Right lobe of liver (tissue), 6 donors: ENCODE measurements at regions not wholly inside any gene's neighbourhood (a gene's known extent, or its start where the extent isn't known, plus 50 kb on each side); places are given as distances from the start of the nearest gene placed in this dataset.

Experiments used
- ATAC-seq, 4 donors: fragments of 200-7000 bp; cut with Tn5 transposase; one replicate each; pipeline ENCODE4 v1.9.1; 2020; ENCODE audit warnings: mild to moderate bottlenecking in 4 of 4, moderate library complexity in 4 of 4
- DNase-seq, 3 donors: peaks; one replicate each; pipeline ENCODE4 v3.0.0-alpha.2; 2020
- H3K27ac ChIP-seq, 3 donors: fragments of 200-600 bp; one replicate each; pipeline ENCODE4 v1.8.0; 2022
- H3K27me3 ChIP-seq, 2 donors: fragments of 200-600 bp; one replicate each; pipeline ENCODE4 v1.8.0; 2022
- H3K36me3 ChIP-seq, 4 donors: fragments of 200-600 bp; sonication (generic) in 1 of 4; one replicate each; pipeline versions ENCODE4 v1.5.1 to v1.8.0; 2017 to 2022; ENCODE audit warnings: control low read depth in 1 of 4
- H3K4me1 ChIP-seq, 4 donors: fragments of 200-600 bp; sonication (generic) in 1 of 4; one replicate each; pipeline versions ENCODE4 v1.5.1 to v1.8.0; 2017 to 2022; ENCODE audit warnings: control low read depth in 1 of 4
- H3K4me3 ChIP-seq, 3 donors: fragments of 200-600 bp; one replicate each; pipeline ENCODE4 v1.8.0; 2022
- H3K9me3 ChIP-seq, 4 donors: fragments of 200-600 bp; sonication (generic) in 1 of 4; one replicate each; pipeline versions ENCODE4 v1.5.1 to v1.8.0; 2017 to 2022; ENCODE audit warnings: control low read depth in 1 of 4
- CTCF ChIP-seq, 4 donors: fragments of 200-600 bp in 3 of 4; fragments of 450-650 bp in 1 of 4; IDR thresholded peaks; one replicate each; pipeline versions ENCODE4 v1.5.1 to v1.8.0; 2016 to 2022; ENCODE audit warnings: antibody characterized with exemption in 4 of 4, mild to moderate bottlenecking in 2 of 4
- POLR2A ChIP-seq: fragments of 450-650 bp; IDR thresholded peaks from one replicate; pipeline ENCODE4 v1.6.1; 2017; ENCODE audit warnings: antibody characterized with exemption, mild to moderate bottlenecking
- WGBS: methylation state at CpG from one replicate; pipeline ENCODE4 v1.1.6; 2018; ENCODE audit warnings: low coverage, low lambda C conversion rate; ENCODE audit not compliant: insufficient coverage; ENCODE audit errors: missing lambda C conversion rate; 5-methylcytosine and 5-hydroxymethylcytosine counted together
- intact Hi-C, 2 donors: fragments of 100-400 bp; cut with DNase I; formaldehyde crosslinking; loops; one replicate each; pipeline versions ENCODE4 v1.11.2 to v1.14.1; 2022
- donor health status: DM: no; HTN: yes; CAD: no.
- donor health status: DM: no; HTN: no; CAD: no.
- donor health status: DM: no; HTN: no; CAD: no.
- donor health status: DM: no; HTN: yes; CAD: no.
- donor health status: DM: no; HTN: yes; CAD: no.

- Histone ChIP-seq H3K4me1 (no peaks in the 10 kb centered on the region), H3K27me3 (no peaks in the 10 kb centered on the region), H3K36me3 (no peaks in the 10 kb centered on the region), H3K4me3 (no peak overlapping the region), H3K27ac (no peak overlapping the region), H3K9me3 (no peaks in the 10 kb centered on the region)
- 33% methylated on average over 3 of the region's 3 CpGs for WGBS
- no peak for DNase-seq
- ATAC-seq = no peak
- no peak for TF ChIP-seq POLR2A
- no peak for TF ChIP-seq CTCF (IDR thresholded peaks at IDR 0.05)
- intact Hi-C loops = no loop called here
These were observed 884.3 kb upstream of the PCDH20 start for GRCh38 chr13:62299988-62300387.

GRCh38 chr13:62296812-62297211 is 881.2 kb upstream of the PCDH20 start:
- no peak for DNase-seq
- no peak for ATAC-seq

GRCh38 chr13:62294244-62294643 is 878.6 kb upstream of the PCDH20 start:
- Histone ChIP-seq H3K27ac (no peak overlapping the region), H3K9me3 (no peaks in the 10 kb centered on the region), H3K4me1 (no peaks in the 10 kb centered on the region), H3K27me3 (no peaks in the 10 kb centered on the region), H3K36me3 (no peaks in the 10 kb centered on the region), H3K4me3 (no peak overlapping the region)
- DNase-seq (no peak), ATAC-seq (no peak)
- TF ChIP-seq CTCF (IDR thresholded peaks at IDR 0.05) (no peak), POLR2A (no peak)
- 45% methylated on average over 4 of the region's 4 CpGs for WGBS
- intact Hi-C loops = no loop called here

More at GRCh38 chr13:62296812-62297211, 881.2 kb upstream of the PCDH20 start:
- H3K27ac ChIP-seq = no peak overlapping the region
- H3K9me3 ChIP-seq = no peaks in the 10 kb centered on the region
- no peak overlapping the region for H3K4me3 ChIP-seq
- H3K4me1 ChIP-seq = no peaks in the 10 kb centered on the region
- H3K27me3 ChIP-seq = no peaks in the 10 kb centered on the region
- intact Hi-C loops = no loop called here
- TF ChIP-seq POLR2A (no peak), CTCF (IDR thresholded peaks at IDR 0.05) (no peak)
- no peaks in the 10 kb centered on the region for H3K36me3 ChIP-seq

- 33% methylated on average over 2 of the region's 2 CpGs for WGBS
- no peak overlapping the region for H3K27ac ChIP-seq
- H3K9me3 ChIP-seq = no peaks in the 10 kb centered on the region
- DNase-seq (no peak), ATAC-seq (no peak)
- H3K4me1 ChIP-seq = no peaks in the 10 kb centered on the region
- H3K4me3 ChIP-seq = no peak overlapping the region
- H3K27me3 ChIP-seq = no peaks in the 10 kb centered on the region
- no peaks in the 10 kb centered on the region for H3K36me3 ChIP-seq
- no peak for TF ChIP-seq POLR2A
- no peak for TF ChIP-seq CTCF (IDR thresholded peaks at IDR 0.05)
- intact Hi-C loops = no loop called here
These were observed 877.2 kb upstream of the PCDH20 start for GRCh38 chr13:62292714-62293480.

GRCh38 chr13:62290542-62290941 is 874.9 kb upstream of the PCDH20 start:
- TF ChIP-seq POLR2A (no peak), CTCF (IDR thresholded peaks at IDR 0.05) (no peak)
- no peaks in the 10 kb centered on the region for H3K27me3 ChIP-seq
- no peak overlapping the region for H3K4me3 ChIP-seq

More at GRCh38 chr13:62290542-62290941, 874.9 kb upstream of the PCDH20 start:
- intact Hi-C loops = no loop called here
- H3K36me3 ChIP-seq = no peaks in the 10 kb centered on the region
- ATAC-seq (no peak), DNase-seq (no peak)
- H3K9me3 ChIP-seq = no peaks in the 10 kb centered on the region
- H3K4me1 ChIP-seq = no peaks in the 10 kb centered on the region
- H3K27ac ChIP-seq = no peak overlapping the region
